Naive B cell (primary cell): ENCODE measurements at regions not wholly inside any gene's neighbourhood (a gene's known extent, or its start where the extent isn't known, plus 50 kb on each side); places are given as distances from the start of the nearest gene placed in this dataset.

ENCODE experiments used
- ATAC-seq, 2 donors: fragments of 150-1000 bp; cut with Tn5 transposase; 2 replicates each; pipeline ENCODE4 v1.10.0; 2021; ENCODE audit warnings: low read depth in 2 of 2, mild to moderate bottlenecking in 2 of 2, moderate library complexity in 2 of 2
- DNase-seq: peaks from one replicate; pipeline ENCODE4 v3.0.0; 2022
- H3K27ac Mint-ChIP-seq, 6 donors: one replicate each; pipeline ENCODE4 v1.8.0; 2020 to 2022; ENCODE audit warnings: mild to moderate bottlenecking in 6 of 6, mixed read lengths in 6 of 6, moderate library complexity in 5 of 6, inconsistent platforms in 2 of 6
- H3K27me3 Mint-ChIP-seq, 3 donors: one replicate each; pipeline ENCODE4 v1.8.0; 2021 to 2022; ENCODE audit warnings: mixed read lengths in 3 of 3, mild to moderate bottlenecking in 1 of 3
- H3K36me3 Mint-ChIP-seq, 2 donors: one replicate each; pipeline ENCODE4 v1.8.0; 2020 to 2022; ENCODE audit warnings: mixed read lengths in 2 of 2, inconsistent platforms in 1 of 2, mild to moderate bottlenecking in 1 of 2
- H3K4me1 Mint-ChIP-seq, 3 donors: one replicate each; pipeline ENCODE4 v1.8.0; 2020 to 2022; ENCODE audit warnings: mixed read lengths in 3 of 3, inconsistent platforms in 1 of 3, mild to moderate bottlenecking in 1 of 3, moderate library complexity in 1 of 3
- H3K4me3 Mint-ChIP-seq, 8 donors: one replicate each; pipeline ENCODE4 v1.8.0; 2020 to 2022; ENCODE audit warnings: mild to moderate bottlenecking in 8 of 8, mixed read lengths in 8 of 8, moderate library complexity in 8 of 8, inconsistent platforms in 2 of 8
- H3K9me3 Mint-ChIP-seq, 7 donors: one replicate each; pipeline ENCODE4 v1.8.0; 2020 to 2022; ENCODE audit warnings: mixed read lengths in 7 of 7, mild to moderate bottlenecking in 5 of 7, inconsistent platforms in 2 of 7, moderate library complexity in 1 of 7

DNA sequence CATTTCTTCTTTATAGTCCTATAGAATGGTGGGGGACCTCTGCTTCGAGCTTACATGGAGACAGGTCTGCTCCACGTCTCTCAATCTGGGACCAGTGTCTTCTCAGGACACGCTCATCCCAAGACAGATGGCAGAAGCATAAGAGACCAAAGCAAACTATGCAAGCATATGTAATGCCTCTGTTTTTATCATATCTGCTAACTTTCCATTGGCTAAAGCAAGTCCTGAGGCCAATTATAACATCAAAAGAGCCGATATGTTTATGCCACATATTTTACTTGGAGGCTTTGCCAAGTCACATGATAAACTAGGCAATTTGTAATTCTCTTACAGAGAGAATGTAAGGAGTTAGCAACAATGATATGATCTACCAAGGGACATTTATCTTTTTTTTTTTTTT lies 102.6 kb upstream of the NRBF2 start:
- ATAC-seq (no peak), DNase-seq (no peak)
- H3K9me3 Mint-ChIP-seq, result peaks cover 0 to 10% (median 4%) of the 10 kb centered on the region in 7 donors
- no peaks in the 10 kb centered on the region for H3K36me3 Mint-ChIP-seq
- H3K27ac Mint-ChIP-seq, result no peak overlapping the region
- H3K4me1 Mint-ChIP-seq, result no peaks in the 10 kb centered on the region
- H3K4me3 Mint-ChIP-seq, result no peak overlapping the region
- H3K27me3 Mint-ChIP-seq, result peaks cover 0 to 21% (median 17%) of the 10 kb centered on the region in 3 donors

DNA sequence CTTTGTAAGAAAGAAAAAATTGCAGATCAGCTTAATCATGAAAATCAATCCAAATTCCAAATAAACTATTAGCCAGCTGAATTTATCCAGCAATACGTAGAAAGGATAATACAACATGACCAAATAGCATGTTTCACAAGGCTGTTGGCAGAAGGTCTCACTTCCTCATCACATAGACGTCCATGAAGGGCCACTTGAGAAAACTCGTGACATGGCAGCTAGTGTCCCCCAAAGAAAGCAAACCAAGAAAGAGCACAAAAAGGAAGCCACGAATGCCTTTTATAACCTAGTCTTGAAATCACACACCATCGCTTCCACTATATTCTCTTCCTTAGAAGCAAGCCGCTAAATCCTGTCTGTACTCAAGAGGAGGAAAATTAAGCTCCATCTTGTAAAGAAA lies 105.6 kb upstream of the NRBF2 start:
- no peaks in the 10 kb centered on the region for H3K4me1 Mint-ChIP-seq
- H3K9me3 Mint-ChIP-seq, result peaks cover 0 to 5% (median 0%) of the 10 kb centered on the region in 7 donors
- no peak for ATAC-seq
- H3K27ac Mint-ChIP-seq, result no peak overlapping the region
- H3K4me3 Mint-ChIP-seq, result no peak overlapping the region
- H3K36me3 Mint-ChIP-seq, result no peaks in the 10 kb centered on the region
- H3K27me3 Mint-ChIP-seq, result peaks cover 0 to 30% (median 27%) of the 10 kb centered on the region in 3 donors
- no peak for DNase-seq

- H3K4me3 Mint-ChIP-seq, result no peak overlapping the region
- no peak for ATAC-seq
- H3K9me3 Mint-ChIP-seq, result peaks cover 0 to 2% (median 0%) of the 10 kb centered on the region in 7 donors
- H3K36me3 Mint-ChIP-seq, result no peaks in the 10 kb centered on the region
- H3K27me3 Mint-ChIP-seq, result peaks cover 11 to 27% (median 15%) of the 10 kb centered on the region in 3 donors
- no peak overlapping the region for H3K27ac Mint-ChIP-seq
- DNase-seq, result no peak
- no peaks in the 10 kb centered on the region for H3K4me1 Mint-ChIP-seq
These were observed 111.9 kb upstream of the NRBF2 start for GRCh38 chr10:63021225-63021624.

GRCh38 chr10:63013755-63014154 lies 119.4 kb upstream of the NRBF2 start:
- no peak overlapping the region for H3K4me3 Mint-ChIP-seq
- ATAC-seq (no peak), DNase-seq (no peak)
- H3K4me1 Mint-ChIP-seq, result peaks cover 0 to 3% (median 3%) of the 10 kb centered on the region in 3 donors
- H3K9me3 Mint-ChIP-seq, result no peaks in the 10 kb centered on the region
- H3K27me3 Mint-ChIP-seq, result peaks cover 0 to 5% (median 0%) of the 10 kb centered on the region in 3 donors
- H3K27ac Mint-ChIP-seq, result peak overlapping the region in 1 of 6 donors; percentile 44
- no peaks in the 10 kb centered on the region for H3K36me3 Mint-ChIP-seq

DNA sequence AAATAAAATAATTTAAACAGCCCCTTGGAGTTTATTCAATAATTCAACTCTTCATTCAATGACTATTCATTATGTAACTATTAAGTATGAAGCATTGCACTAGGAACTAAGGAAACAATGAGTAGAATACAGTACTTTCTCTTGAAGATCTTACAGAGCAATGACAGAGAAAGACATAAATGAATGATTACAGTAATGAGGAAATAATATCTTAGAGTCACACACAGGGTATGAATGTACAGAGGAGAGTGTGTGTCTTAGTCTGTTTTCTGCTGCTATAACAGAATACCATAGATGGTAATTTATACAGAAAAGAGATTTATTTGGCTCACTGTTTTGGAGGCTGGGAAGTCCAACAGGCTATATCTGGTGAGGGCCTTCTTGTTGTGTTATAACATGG lies 120.5 kb upstream of the NRBF2 start:
- Mint-ChIP-seq H3K4me1 (peaks cover 0 to 3% (median 3%) of the 10 kb centered on the region in 3 donors), H3K9me3 (no peaks in the 10 kb centered on the region), H3K36me3 (no peaks in the 10 kb centered on the region), H3K27me3 (peaks cover 0 to 5% (median 0%) of the 10 kb centered on the region in 3 donors), H3K4me3 (no peak overlapping the region), H3K27ac (no peak overlapping the region)
- no peak for DNase-seq
- no peak for ATAC-seq

GRCh38 chr10:63010203-63010602 lies 122.9 kb upstream of the NRBF2 start:
- peak overlapping the region in 1 of 6 donors; percentile 4 for H3K27ac Mint-ChIP-seq
- no peak overlapping the region for H3K4me3 Mint-ChIP-seq
- no peaks in the 10 kb centered on the region for H3K9me3 Mint-ChIP-seq
- H3K36me3 Mint-ChIP-seq, result no peaks in the 10 kb centered on the region
- no peak for DNase-seq
- H3K27me3 Mint-ChIP-seq, result peaks cover 0 to 11% (median 9%) of the 10 kb centered on the region in 3 donors
- no peak for ATAC-seq
- peaks cover 0 to 3% (median 3%) of the 10 kb centered on the region in 3 donors for H3K4me1 Mint-ChIP-seq

- peaks cover 0 to 3% (median 2%) of the 10 kb centered on the region in 3 donors for H3K4me1 Mint-ChIP-seq
- H3K36me3 Mint-ChIP-seq, result no peaks in the 10 kb centered on the region
- no peak for ATAC-seq
- no peak overlapping the region for H3K4me3 Mint-ChIP-seq
- peaks cover 4 to 18% (median 11%) of the 10 kb centered on the region in 3 donors for H3K27me3 Mint-ChIP-seq
- DNase-seq, result no peak
- no peak overlapping the region for H3K27ac Mint-ChIP-seq
- H3K9me3 Mint-ChIP-seq, result no peaks in the 10 kb centered on the region
These were observed 124.6 kb upstream of the NRBF2 start for GRCh38 chr10:63008491-63008890.

DNA sequence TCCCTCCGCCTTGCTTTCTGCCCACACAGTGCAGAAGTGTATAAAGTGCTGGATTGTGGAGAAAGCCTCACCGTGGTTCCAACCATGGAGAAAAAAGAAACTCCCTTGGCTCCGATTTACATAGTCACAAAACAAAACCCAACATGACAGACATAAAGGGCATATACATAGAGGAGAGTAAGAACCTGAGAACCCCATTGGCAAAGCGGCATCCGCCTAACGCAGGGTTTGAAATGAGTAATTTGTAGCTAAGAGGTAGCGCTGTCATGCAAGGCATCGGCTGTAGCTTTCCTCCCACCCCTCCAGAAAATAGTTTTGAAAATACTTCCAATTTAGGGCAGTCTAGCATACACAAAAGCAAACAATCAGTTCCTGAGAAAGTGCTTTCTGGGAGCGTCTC lies 126.0 kb upstream of the NRBF2 start:
- Mint-ChIP-seq H3K4me1 (no peaks in the 10 kb centered on the region), H3K36me3 (no peaks in the 10 kb centered on the region), H3K9me3 (no peaks in the 10 kb centered on the region), H3K4me3 (no peak overlapping the region), H3K27ac (no peak overlapping the region), H3K27me3 (peaks cover 4 to 18% (median 14%) of the 10 kb centered on the region in 3 donors)
- no peak for DNase-seq
- no peak for ATAC-seq

- Mint-ChIP-seq H3K36me3 (no peaks in the 10 kb centered on the region), H3K4me1 (no peaks in the 10 kb centered on the region), H3K27me3 (peaks cover 4 to 18% (median 16%) of the 10 kb centered on the region in 3 donors), H3K4me3 (no peak overlapping the region), H3K27ac (no peak overlapping the region), H3K9me3 (no peaks in the 10 kb centered on the region)
- DNase-seq (no peak), ATAC-seq (no peak)
These were observed 127.9 kb upstream of the NRBF2 start for GRCh38 chr10:63005246-63005645.

GRCh38 chr10:63003816-63004453 lies 129.2 kb upstream of the NRBF2 start:
- Mint-ChIP-seq H3K27ac (peak overlapping the region in 1 of 6 donors; percentile 43), H3K4me3 (no peak overlapping the region), H3K36me3 (no peaks in the 10 kb centered on the region), H3K27me3 (peaks cover 4 to 18% (median 12%) of the 10 kb centered on the region in 3 donors), H3K4me1 (no peaks in the 10 kb centered on the region), H3K9me3 (no peaks in the 10 kb centered on the region)
- no peak for ATAC-seq
- DNase-seq, result no peak

DNA sequence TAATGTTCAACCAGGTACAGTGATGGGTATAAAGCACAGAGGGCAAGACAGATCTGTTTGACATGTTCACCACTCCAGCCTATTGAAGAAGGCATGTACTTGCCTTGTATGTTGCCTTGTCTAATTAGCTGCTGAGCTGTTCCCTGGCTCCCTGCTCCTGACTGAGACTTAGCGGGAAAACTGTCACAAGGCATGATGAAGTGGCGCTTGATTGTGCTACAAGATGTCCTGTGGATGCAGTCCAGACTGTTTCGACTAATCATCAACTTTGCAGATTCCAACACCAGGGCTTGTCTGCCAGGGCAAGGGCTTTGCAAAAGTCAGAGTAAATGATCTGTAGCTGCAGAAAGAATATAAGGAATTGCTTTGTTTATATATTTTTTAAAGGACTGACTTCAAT lies 136.2 kb upstream of the NRBF2 start:
- Mint-ChIP-seq H3K9me3 (no peaks in the 10 kb centered on the region), H3K27me3 (peaks cover 16 to 30% (median 17%) of the 10 kb centered on the region in 3 donors), H3K36me3 (no peaks in the 10 kb centered on the region)

GRCh38 chr10:62996516-62996915 lies 136.6 kb upstream of the NRBF2 start:
- no peak for ATAC-seq
- no peak overlapping the region for H3K27ac Mint-ChIP-seq

More for the DNA sequence above, 136.2 kb upstream of the NRBF2 start:
- no peak overlapping the region for H3K27ac Mint-ChIP-seq
- DNase-seq, result no peak
- no peak overlapping the region for H3K4me3 Mint-ChIP-seq
- no peak for ATAC-seq
- H3K4me1 Mint-ChIP-seq, result no peaks in the 10 kb centered on the region

GRCh38 chr10:62993121-62993520 lies 140.0 kb upstream of the NRBF2 start:
- Mint-ChIP-seq H3K27ac (peak overlapping the region in 1 of 6 donors; percentile 46), H3K27me3 (peaks cover 18 to 29% (median 22%) of the 10 kb centered on the region in 3 donors), H3K4me3 (peak overlapping the region in 1 of 8 donors; percentile 47), H3K36me3 (no peaks in the 10 kb centered on the region), H3K4me1 (no peaks in the 10 kb centered on the region), H3K9me3 (no peaks in the 10 kb centered on the region)
- DNase-seq (no peak), ATAC-seq (no peak)

More at GRCh38 chr10:62996516-62996915, 136.6 kb upstream of the NRBF2 start:
- Mint-ChIP-seq H3K9me3 (no peaks in the 10 kb centered on the region), H3K4me1 (no peaks in the 10 kb centered on the region), H3K4me3 (no peak overlapping the region), H3K27me3 (peaks cover 16 to 29% (median 18%) of the 10 kb centered on the region in 3 donors), H3K36me3 (no peaks in the 10 kb centered on the region)
- no peak for DNase-seq

DNA sequence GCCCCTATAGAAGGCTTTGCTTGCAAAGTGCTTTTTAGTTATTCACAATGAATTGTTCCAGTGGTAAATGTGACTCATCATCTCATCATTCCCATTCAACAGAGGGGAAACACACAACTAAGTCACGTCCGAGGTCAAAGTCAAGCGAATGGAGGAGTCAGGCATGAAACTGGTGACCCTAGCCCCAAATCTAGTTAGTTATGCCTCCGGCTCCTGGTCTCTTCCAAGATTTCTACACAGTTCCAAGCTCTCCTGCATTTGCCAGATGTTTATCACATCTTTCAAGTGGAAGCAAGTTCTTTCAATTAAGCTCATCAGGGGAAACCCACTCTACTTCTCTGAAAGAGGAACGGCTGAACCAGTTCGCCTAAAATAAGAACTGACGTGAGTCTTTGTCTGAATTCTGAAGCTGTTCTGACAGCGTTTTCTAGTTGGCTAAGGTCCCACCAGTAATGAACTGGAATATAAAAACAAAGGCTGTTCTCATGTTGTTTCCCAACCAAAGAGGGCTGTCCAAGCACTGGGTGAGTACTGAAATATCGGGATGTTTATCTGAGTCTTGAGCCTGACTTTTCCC lies 140.9 kb upstream of the NRBF2 start:
- Mint-ChIP-seq H3K36me3 (no peaks in the 10 kb centered on the region), H3K27me3 (peaks cover 16 to 24% (median 22%) of the 10 kb centered on the region in 3 donors), H3K9me3 (no peaks in the 10 kb centered on the region), H3K4me1 (no peaks in the 10 kb centered on the region), H3K4me3 (no peak overlapping the region), H3K27ac (no peak overlapping the region)
- DNase-seq (no peak), ATAC-seq (no peak)
